H1 (cell line): ENCODE measurements at regions not wholly inside any gene's neighbourhood (a gene's known extent, or its start where the extent isn't known, plus 50 kb on each side); places are given as distances from the start of the nearest gene placed in this dataset.

Experiments
- CREB1 ChIP-seq: IDR thresholded peaks from 2 replicates; pipeline ENCODE4 v1.6.1; 2012; ENCODE audit warnings: inconsistent platforms
- KDM5A ChIP-seq: fragments of 200-600 bp; IDR thresholded peaks from 2 replicates; pipeline ENCODE4 v1.7.1; 2012; ENCODE audit warnings: mild to moderate bottlenecking, low read length, inconsistent platforms, mixed read lengths
- RNF2 ChIP-seq: fragments of 200-900, 300-1000 bp; sonication (generic); IDR thresholded peaks from 2 replicates; pipeline ENCODE4 v1.7.1; 2016; ENCODE audit warnings: borderline replicate concordance, low read depth, mild to moderate bottlenecking, antibody characterized with exemption, low read length; ENCODE audit not compliant: poor library complexity, severe bottlenecking; ENCODE audit errors: missing control alignments
- SP2 ChIP-seq: IDR thresholded peaks from 2 replicates; pipeline ENCODE4 v1.6.1; 2012; ENCODE audit warnings: mild to moderate bottlenecking, low read length, inconsistent platforms

DNA sequence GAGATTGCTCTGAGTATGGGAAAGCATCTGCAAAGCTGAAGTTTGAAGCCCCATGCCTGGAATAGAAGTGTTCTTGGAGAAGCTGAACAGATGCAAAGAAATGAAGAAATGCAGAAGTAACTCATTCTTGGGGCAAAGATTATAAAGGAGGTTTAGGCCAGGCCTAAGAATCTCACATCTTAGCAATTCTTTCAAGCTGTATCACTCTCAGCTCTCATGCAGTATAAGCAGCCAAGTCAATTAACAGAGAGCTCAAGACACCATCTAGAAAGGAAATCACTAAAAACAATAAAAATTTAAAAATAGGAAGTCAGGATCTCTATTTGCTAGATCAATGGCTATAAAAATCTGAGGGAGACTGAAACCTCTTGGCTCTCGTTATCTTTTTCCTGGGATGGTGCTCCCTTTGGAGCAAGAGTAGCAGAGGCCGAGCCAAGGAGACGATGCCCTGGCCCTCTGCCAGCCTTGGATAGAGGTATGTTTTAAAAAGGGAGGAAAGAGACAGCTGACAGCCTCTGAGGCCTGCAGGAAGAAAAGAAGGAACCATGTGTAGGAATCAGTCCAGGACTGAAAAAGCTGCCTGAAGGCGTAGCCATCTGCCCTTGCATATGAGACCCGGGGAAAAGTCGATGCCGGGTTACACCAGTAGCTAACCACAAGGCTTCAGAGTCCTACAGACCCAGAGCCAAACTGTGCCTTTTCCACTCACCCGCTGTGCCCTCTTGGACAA lies 229.8 kb downstream of the BLID start (continued):
- no peak for TF ChIP-seq RNF2
- no peak for TF ChIP-seq SP2
- TF ChIP-seq CREB1, result no peak
- TF ChIP-seq KDM5A, result no peak
